ENCODE measurements at regions not wholly inside any gene's neighbourhood (a gene's known extent, or its start where the extent isn't known, plus 50 kb on each side); places are given as distances from the start of the nearest gene placed in this dataset.
A peak's percentile ranks its signal among the peaks of the same experiment; 100 is the strongest.

- H3K36me3 ChIP-seq (ENCODE audit: insufficient read depth, insufficient read length, low read length): no peaks in the 10 kb centered on the region
- TF ChIP-seq YY1 (IDR thresholded peaks at IDR 0.05; ENCODE audit: insufficient read depth, insufficient read length) (no peak), ZNF274 (IDR thresholded peaks at IDR 0.05; ENCODE audit: low read depth, low read length) (no peak), SUZ12 (IDR thresholded peaks at IDR 0.05; ENCODE audit: extremely low read depth, insufficient read depth, insufficient read length) (no peak)
- H3K27me3 ChIP-seq (ENCODE audit: insufficient read depth, insufficient read length): no peaks in the 10 kb centered on the region
- H3K4me1 ChIP-seq (ENCODE audit: insufficient read depth, insufficient read length): no peaks in the 10 kb centered on the region
- no peak overlapping the region for H3K4me3 ChIP-seq (ENCODE audit: insufficient read length, low read depth)
- H3K9me3 ChIP-seq (ENCODE audit: insufficient read depth, low read length): no peaks in the 10 kb centered on the region; the same call in 1 of the 2 replicates
- no peak for DNase-seq (ENCODE audit: low read depth, low spot score)
- no peak overlapping the region for H3K9ac ChIP-seq (ENCODE audit: insufficient read length, low read depth)
Measured at GRCh38 chr3:87161013-87161412, 66.1 kb upstream of the CHMP2B start.

DNA sequence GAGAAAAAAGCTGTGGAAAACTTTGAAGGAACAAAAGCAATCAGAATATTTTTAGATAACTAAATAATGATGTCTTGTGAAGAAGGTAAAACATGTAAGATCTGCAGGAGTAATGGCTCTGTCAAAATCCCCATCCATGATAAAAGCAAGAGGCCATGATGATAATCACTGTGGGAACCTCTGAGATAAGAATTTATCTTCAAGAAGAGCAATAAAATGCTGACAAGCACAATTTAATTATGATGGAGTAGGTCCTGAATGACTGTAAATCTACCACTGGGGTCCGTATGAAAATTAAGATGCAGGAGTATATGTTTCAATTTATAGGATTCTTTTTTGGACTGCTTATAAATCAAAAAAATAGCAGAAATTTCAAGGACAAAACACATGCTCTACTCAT is 68.3 kb upstream of the CHMP2B start:
- no peak for DNase-seq (ENCODE audit: low read depth, low spot score)
- Histone ChIP-seq H3K27me3 (ENCODE audit: insufficient read depth, insufficient read length) (no peaks in the 10 kb centered on the region), H3K9ac (ENCODE audit: insufficient read length, low read depth) (no peak overlapping the region), H3K36me3 (ENCODE audit: insufficient read depth, insufficient read length, low read length) (no peaks in the 10 kb centered on the region), H3K4me1 (ENCODE audit: insufficient read depth, insufficient read length) (no peaks in the 10 kb centered on the region), H3K9me3 (ENCODE audit: insufficient read depth, low read length) (no peaks in the 10 kb centered on the region), H3K4me3 (ENCODE audit: insufficient read length, low read depth) (no peak overlapping the region)
- TF ChIP-seq ZNF274 (IDR thresholded peaks at IDR 0.05; ENCODE audit: low read depth, low read length) (no peak), SUZ12 (IDR thresholded peaks at IDR 0.05; ENCODE audit: extremely low read depth, insufficient read depth, insufficient read length) (no peak), YY1 (IDR thresholded peaks at IDR 0.05; ENCODE audit: insufficient read depth, insufficient read length) (no peak)

- H3K36me3 ChIP-seq (ENCODE audit: insufficient read depth, insufficient read length, low read length): no peaks in the 10 kb centered on the region
- no peak overlapping the region for H3K9ac ChIP-seq (ENCODE audit: insufficient read length, low read depth)
- no peaks in the 10 kb centered on the region for H3K27me3 ChIP-seq (ENCODE audit: insufficient read depth, insufficient read length)
- H3K9me3 ChIP-seq (ENCODE audit: insufficient read depth, low read length): peaks cover 15% of the 10 kb centered on the region
- H3K4me3 ChIP-seq (ENCODE audit: insufficient read length, low read depth): no peak overlapping the region
- TF ChIP-seq SUZ12 (IDR thresholded peaks at IDR 0.05; ENCODE audit: extremely low read depth, insufficient read depth, insufficient read length) (no peak), ZNF274 (IDR thresholded peaks at IDR 0.05; ENCODE audit: low read depth, low read length) (no peak), YY1 (IDR thresholded peaks at IDR 0.05; ENCODE audit: insufficient read depth, insufficient read length) (no peak)
- H3K4me1 ChIP-seq (ENCODE audit: insufficient read depth, insufficient read length): no peaks in the 10 kb centered on the region
- no peak for DNase-seq (ENCODE audit: low read depth, low spot score)
Measured at GRCh38 chr3:87148020-87148419, 79.1 kb upstream of the CHMP2B start.

GRCh38 chr3:87147562-87147961 is 79.5 kb upstream of the CHMP2B start:
- H3K36me3 ChIP-seq (ENCODE audit: insufficient read depth, insufficient read length, low read length): no peaks in the 10 kb centered on the region
- no peak overlapping the region for H3K9ac ChIP-seq (ENCODE audit: insufficient read length, low read depth)
- DNase-seq (ENCODE audit: low read depth, low spot score): no peak
- TF ChIP-seq SUZ12 (IDR thresholded peaks at IDR 0.05; ENCODE audit: extremely low read depth, insufficient read depth, insufficient read length): no peak
- no peak for TF ChIP-seq ZNF274 (IDR thresholded peaks at IDR 0.05; ENCODE audit: low read depth, low read length)
- TF ChIP-seq YY1 (IDR thresholded peaks at IDR 0.05; ENCODE audit: insufficient read depth, insufficient read length): no peak
- H3K4me1 ChIP-seq (ENCODE audit: insufficient read depth, insufficient read length): no peaks in the 10 kb centered on the region
- H3K27me3 ChIP-seq (ENCODE audit: insufficient read depth, insufficient read length): no peaks in the 10 kb centered on the region
- no peak overlapping the region for H3K4me3 ChIP-seq (ENCODE audit: insufficient read length, low read depth)
- H3K9me3 ChIP-seq (ENCODE audit: insufficient read depth, low read length): peaks cover 15% of the 10 kb centered on the region

GRCh38 chr3:87145553-87145952 is 81.6 kb upstream of the CHMP2B start:
- no peak for TF ChIP-seq ZNF274 (IDR thresholded peaks at IDR 0.05; ENCODE audit: low read depth, low read length)
- no peak for TF ChIP-seq SUZ12 (IDR thresholded peaks at IDR 0.05; ENCODE audit: extremely low read depth, insufficient read depth, insufficient read length)
- TF ChIP-seq YY1 (IDR thresholded peaks at IDR 0.05; ENCODE audit: insufficient read depth, insufficient read length): no peak
- Histone ChIP-seq H3K4me1 (ENCODE audit: insufficient read depth, insufficient read length) (no peaks in the 10 kb centered on the region), H3K4me3 (ENCODE audit: insufficient read length, low read depth) (no peak overlapping the region), H3K36me3 (ENCODE audit: insufficient read depth, insufficient read length, low read length) (no peaks in the 10 kb centered on the region), H3K9me3 (ENCODE audit: insufficient read depth, low read length) (peaks cover 33% of the 10 kb centered on the region), H3K9ac (ENCODE audit: insufficient read length, low read depth) (no peak overlapping the region), H3K27me3 (ENCODE audit: insufficient read depth, insufficient read length) (no peaks in the 10 kb centered on the region)
- DNase-seq (ENCODE audit: low read depth, low spot score): peak; percentile 43

DNA sequence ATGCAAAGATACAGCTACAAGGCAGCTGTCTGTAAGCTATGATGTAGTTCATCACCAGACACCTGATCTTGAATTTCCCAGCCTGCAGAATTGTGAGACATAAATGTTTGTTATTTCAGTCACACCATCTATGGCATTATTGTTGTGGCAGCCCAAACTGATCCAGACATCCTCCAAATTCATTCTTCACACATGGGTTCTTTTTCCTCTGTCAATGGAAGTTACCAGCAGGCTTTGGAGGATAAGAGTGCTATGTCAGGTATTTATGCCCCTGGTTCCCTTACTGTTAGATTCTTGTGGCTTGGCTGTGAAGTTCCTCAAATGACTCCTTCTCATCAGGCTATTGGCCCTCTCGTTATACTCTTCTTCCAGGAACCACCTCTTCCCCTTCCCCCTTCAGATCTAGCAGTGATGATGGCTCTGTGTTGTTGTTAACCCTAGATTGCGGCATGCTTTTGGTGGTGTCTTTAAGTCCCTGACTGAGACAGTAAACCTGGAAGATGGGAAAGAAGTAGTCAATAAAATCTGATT is 91.0 kb upstream of the CHMP2B start:
- no peak for TF ChIP-seq SUZ12 (IDR thresholded peaks at IDR 0.05; ENCODE audit: extremely low read depth, insufficient read depth, insufficient read length)
- TF ChIP-seq ZNF274 (IDR thresholded peaks at IDR 0.05; ENCODE audit: low read depth, low read length): no peak
- no peak for TF ChIP-seq YY1 (IDR thresholded peaks at IDR 0.05; ENCODE audit: insufficient read depth, insufficient read length)
- no peak for DNase-seq (ENCODE audit: low read depth, low spot score)
- H3K27me3 ChIP-seq (ENCODE audit: insufficient read depth, insufficient read length): no peaks in the 10 kb centered on the region
- H3K36me3 ChIP-seq (ENCODE audit: insufficient read depth, insufficient read length, low read length): no peaks in the 10 kb centered on the region
- no peak overlapping the region for H3K4me3 ChIP-seq (ENCODE audit: insufficient read length, low read depth)
- no peak overlapping the region for H3K9ac ChIP-seq (ENCODE audit: insufficient read length, low read depth)
- no peaks in the 10 kb centered on the region for H3K4me1 ChIP-seq (ENCODE audit: insufficient read depth, insufficient read length)
- peaks cover 14% of the 10 kb centered on the region for H3K9me3 ChIP-seq (ENCODE audit: insufficient read depth, low read length)

- peaks cover 7% of the 10 kb centered on the region for H3K9me3 ChIP-seq (ENCODE audit: insufficient read depth, low read length)
- no peaks in the 10 kb centered on the region for H3K27me3 ChIP-seq (ENCODE audit: insufficient read depth, insufficient read length)
- H3K36me3 ChIP-seq (ENCODE audit: insufficient read depth, insufficient read length, low read length): no peaks in the 10 kb centered on the region
- H3K4me3 ChIP-seq (ENCODE audit: insufficient read length, low read depth): no peak overlapping the region
- TF ChIP-seq ZNF274 (IDR thresholded peaks at IDR 0.05; ENCODE audit: low read depth, low read length): no peak
- TF ChIP-seq YY1 (IDR thresholded peaks at IDR 0.05; ENCODE audit: insufficient read depth, insufficient read length): no peak
- TF ChIP-seq SUZ12 (IDR thresholded peaks at IDR 0.05; ENCODE audit: extremely low read depth, insufficient read depth, insufficient read length): no peak
- H3K4me1 ChIP-seq (ENCODE audit: insufficient read depth, insufficient read length): no peaks in the 10 kb centered on the region
- no peak overlapping the region for H3K9ac ChIP-seq (ENCODE audit: insufficient read length, low read depth)
- no peak for DNase-seq (ENCODE audit: low read depth, low spot score)
Measured at GRCh38 chr3:87135412-87135811, 91.7 kb upstream of the CHMP2B start.

Measured in NT2/D1 (cell line).